AG09309 (cell line): ENCODE measurements at regions not wholly inside any gene's neighbourhood (a gene's known extent, or its start where the extent isn't known, plus 50 kb on each side); places are given as distances from the start of the nearest gene placed in this dataset.
"Not testable (repeated sequence)": the region's sequence is repeated elsewhere in the genome, so short reads cannot be mapped to it uniquely, and the experiment has no call there.

Source experiments
- DNase-seq: peaks from one replicate; pipeline ENCODE4 v3.0.0-alpha.2; 2010; ENCODE audit warnings: low read depth
- H3K4me3 ChIP-seq: 2 replicates; pipeline ENCODE4 v1.5.1; 2011; ENCODE audit warnings: mild to moderate bottlenecking, low read depth, low read length, moderate library complexity; ENCODE audit not compliant: control insufficient read depth
- CTCF ChIP-seq: IDR thresholded peaks from 2 replicates; pipeline ENCODE4 v1.5.1; 2011; ENCODE audit warnings: mild to moderate bottlenecking, low read depth, low read length, inconsistent platforms; ENCODE audit not compliant: insufficient read depth, control insufficient read depth; ENCODE audit errors: missing control alignments

GRCh38 chr13:62418376-62418775 lies 1002.7 kb upstream of the PCDH20 start:
- no peak overlapping the region for H3K4me3 ChIP-seq
- no peak for DNase-seq
- TF ChIP-seq CTCF, result no peak

- no peak for TF ChIP-seq CTCF
- H3K4me3 ChIP-seq, result no peak overlapping the region
- no peak for DNase-seq
These were observed 992.2 kb upstream of the PCDH20 start for GRCh38 chr13:62407871-62408270.

GRCh38 chr13:62388515-62388914 lies 972.9 kb upstream of the PCDH20 start:
- no peak for DNase-seq
- H3K4me3 ChIP-seq, result no peak overlapping the region
- no peak for TF ChIP-seq CTCF

GRCh38 chr13:62387647-62388046 lies 972.0 kb upstream of the PCDH20 start:
- TF ChIP-seq CTCF, result no peak
- no peak overlapping the region for H3K4me3 ChIP-seq
- DNase-seq, result no peak

GRCh38 chr13:62379241-62379640 lies 963.6 kb upstream of the PCDH20 start:
- DNase-seq, H3K4me3 ChIP-seq: not testable (repeated sequence)

- no peak for DNase-seq
- H3K4me3 ChIP-seq, result no peak overlapping the region
- TF ChIP-seq CTCF, result no peak
These were observed 962.2 kb upstream of the PCDH20 start for GRCh38 chr13:62377838-62378237.

- no peak for DNase-seq
- no peak overlapping the region for H3K4me3 ChIP-seq
- TF ChIP-seq CTCF, result no peak
These were observed 960.0 kb upstream of the PCDH20 start for GRCh38 chr13:62375653-62376052.

GRCh38 chr13:62371737-62372136 lies 956.1 kb upstream of the PCDH20 start:
- DNase-seq, result no peak
- no peak overlapping the region for H3K4me3 ChIP-seq
- TF ChIP-seq CTCF, result no peak

- not testable (repeated sequence) for DNase-seq, H3K4me3 ChIP-seq
These were observed 952.3 kb upstream of the PCDH20 start for GRCh38 chr13:62367971-62368370.
